Fibroblast of lung (primary cell): ENCODE measurements at regions not wholly inside any gene's neighbourhood (a gene's known extent, or its start where the extent isn't known, plus 50 kb on each side); places are given as distances from the start of the nearest gene placed in this dataset.

Experiments used
- DNase-seq, 2 donors: peaks; one replicate each; pipeline versions ENCODE4 v3.0.0 to v3.0.0-alpha.2; 2010; ENCODE audit warnings: low read depth in 2 of 2
- H2AFZ ChIP-seq: 2 replicates; pipeline ENCODE4 v1.5.1; 2012; ENCODE audit warnings: low read length, control low read depth, inconsistent platforms
- H3K27ac ChIP-seq: 2 replicates; pipeline ENCODE4 v1.5.1; 2011; ENCODE audit warnings: low read length, control low read depth; ENCODE audit not compliant: insufficient read depth
- H3K27me3 ChIP-seq: 2 replicates; pipeline ENCODE4 v1.5.1; 2011; ENCODE audit warnings: mild to moderate bottlenecking, low read length; ENCODE audit not compliant: control insufficient read depth, insufficient read depth
- H3K36me3 ChIP-seq: 2 replicates; pipeline ENCODE4 v1.5.1; 2011; ENCODE audit warnings: low read length; ENCODE audit not compliant: control insufficient read depth, insufficient read depth
- H3K4me1 ChIP-seq: 2 replicates; pipeline ENCODE4 v1.5.1; 2011; ENCODE audit warnings: low read length; ENCODE audit not compliant: control insufficient read depth, insufficient read depth; ENCODE audit errors: extremely low read depth
- H3K4me2 ChIP-seq: 2 replicates; pipeline ENCODE4 v1.5.1; 2011; ENCODE audit warnings: low read length, control low read depth; ENCODE audit not compliant: insufficient read depth; ENCODE audit errors: extremely low read depth
- H3K4me3 ChIP-seq, 4 experiments: fragments of 200-600 bp in 1 of 4; sonication (generic) in 1 of 4; replicated peaks in 1 of 4; 2 replicates each; pipeline ENCODE4 v1.5.1; 2011 to 2016; ENCODE audit warnings: low read length in 4 of 4, low read depth in 3 of 4, mild to moderate bottlenecking in 3 of 4, control low read depth in 2 of 4, inconsistent platforms in 1 of 4, mixed read lengths in 1 of 4; ENCODE audit not compliant: insufficient read depth in 1 of 4; ENCODE audit errors: control extremely low read depth in 1 of 4
- H3K79me2 ChIP-seq: 2 replicates; pipeline ENCODE4 v1.5.1; 2012; ENCODE audit warnings: mild to moderate bottlenecking, low read length, inconsistent platforms; ENCODE audit not compliant: control insufficient read depth, insufficient read depth
- H3K9ac ChIP-seq: 2 replicates; pipeline ENCODE4 v1.5.1; 2011; ENCODE audit warnings: mild to moderate bottlenecking, low read length, control low read depth; ENCODE audit not compliant: insufficient read depth
- H3K9me3 ChIP-seq: 2 replicates; pipeline ENCODE4 v1.5.1; 2012; ENCODE audit warnings: low read depth, low read length; ENCODE audit not compliant: control insufficient read depth, insufficient read depth
- H4K20me1 ChIP-seq: 2 replicates; pipeline ENCODE4 v1.5.1; 2011; ENCODE audit warnings: low read length; ENCODE audit not compliant: control insufficient read depth, insufficient read depth; ENCODE audit errors: extremely low read depth
- EZH2 ChIP-seq: IDR thresholded peaks from 2 replicates; pipeline ENCODE4 v1.5.1; 2012; ENCODE audit warnings: low read length, control low read depth, mild to moderate bottlenecking; ENCODE audit errors: missing control alignments
- TF ChIP-seq, protein P1 (sequence below), 2 donors: IDR thresholded peaks in 1 of 2; conservative IDR thresholded peaks in 1 of 2; 1 replicate in 1 of 2; 2 replicates in 1 of 2; pipeline ENCODE4 v1.5.1; 2011 to 2012; ENCODE audit warnings: low read length in 2 of 2, control low read depth in 1 of 2, inconsistent platforms in 1 of 2, low read depth in 1 of 2, mild to moderate bottlenecking in 1 of 2

GRCh38 chr14:28407031-28407825 lies 359.4 kb upstream of the FOXG1 start:
- TF ChIP-seq, protein P1, sequence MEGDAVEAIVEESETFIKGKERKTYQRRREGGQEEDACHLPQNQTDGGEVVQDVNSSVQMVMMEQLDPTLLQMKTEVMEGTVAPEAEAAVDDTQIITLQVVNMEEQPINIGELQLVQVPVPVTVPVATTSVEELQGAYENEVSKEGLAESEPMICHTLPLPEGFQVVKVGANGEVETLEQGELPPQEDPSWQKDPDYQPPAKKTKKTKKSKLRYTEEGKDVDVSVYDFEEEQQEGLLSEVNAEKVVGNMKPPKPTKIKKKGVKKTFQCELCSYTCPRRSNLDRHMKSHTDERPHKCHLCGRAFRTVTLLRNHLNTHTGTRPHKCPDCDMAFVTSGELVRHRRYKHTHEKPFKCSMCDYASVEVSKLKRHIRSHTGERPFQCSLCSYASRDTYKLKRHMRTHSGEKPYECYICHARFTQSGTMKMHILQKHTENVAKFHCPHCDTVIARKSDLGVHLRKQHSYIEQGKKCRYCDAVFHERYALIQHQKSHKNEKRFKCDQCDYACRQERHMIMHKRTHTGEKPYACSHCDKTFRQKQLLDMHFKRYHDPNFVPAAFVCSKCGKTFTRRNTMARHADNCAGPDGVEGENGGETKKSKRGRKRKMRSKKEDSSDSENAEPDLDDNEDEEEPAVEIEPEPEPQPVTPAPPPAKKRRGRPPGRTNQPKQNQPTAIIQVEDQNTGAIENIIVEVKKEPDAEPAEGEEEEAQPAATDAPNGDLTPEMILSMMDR (conservative IDR thresholded peaks at IDR 0.05 in 1 of 2, IDR thresholded peaks at IDR 0.05 in 1 of 2; ENCODE audit: low read depth in 1 of 2, low read length in 2 of 2): no peak
- no peak for TF ChIP-seq EZH2
- DNase-seq: peak in 1 of 2 donors; percentile 6
- Histone ChIP-seq H3K4me2 (no peak overlapping the region), H3K4me3 (no peak overlapping the region), H3K9ac (no peak overlapping the region), H3K27me3 (no peaks in the 10 kb centered on the region), H3K27ac (no peak overlapping the region), H4K20me1 (no peaks in the 10 kb centered on the region), H3K79me2 (no peaks in the 10 kb centered on the region), H2AFZ (no peak overlapping the region), H3K9me3 (no peaks in the 10 kb centered on the region), H3K36me3 (no peaks in the 10 kb centered on the region), H3K4me1 (no peaks in the 10 kb centered on the region)

DNA sequence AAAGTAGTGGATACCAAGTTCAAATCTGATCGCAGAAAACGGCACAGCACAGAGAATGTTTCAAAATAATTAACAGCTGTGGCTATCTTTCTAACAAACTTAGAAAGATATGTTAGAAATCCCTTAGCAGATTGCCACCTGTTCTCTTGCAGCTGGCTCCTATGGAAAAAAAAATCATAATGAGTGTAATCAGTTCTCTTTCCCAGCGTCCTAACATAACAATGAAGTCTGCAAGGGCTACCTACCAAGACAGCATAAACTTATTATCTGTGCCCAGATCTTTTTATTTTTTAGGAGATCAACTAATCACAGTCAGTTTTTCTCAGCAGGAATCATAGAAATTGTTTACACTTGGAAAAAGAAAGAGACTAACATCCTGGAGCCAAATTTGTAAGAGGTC lies 358.6 kb upstream of the FOXG1 start:
- Histone ChIP-seq H3K9me3 (no peaks in the 10 kb centered on the region), H3K4me2 (no peak overlapping the region), H3K27ac (no peak overlapping the region), H3K4me1 (no peaks in the 10 kb centered on the region), H3K27me3 (no peaks in the 10 kb centered on the region), H2AFZ (no peak overlapping the region), H4K20me1 (no peaks in the 10 kb centered on the region), H3K79me2 (no peaks in the 10 kb centered on the region), H3K36me3 (no peaks in the 10 kb centered on the region), H3K9ac (no peak overlapping the region), H3K4me3 (no peak overlapping the region)
- TF ChIP-seq EZH2: no peak
- TF ChIP-seq, protein P1 (conservative IDR thresholded peaks at IDR 0.05 in 1 of 2, IDR thresholded peaks at IDR 0.05 in 1 of 2; ENCODE audit: low read depth in 1 of 2, low read length in 2 of 2): no peak
- DNase-seq: no peak

GRCh38 chr14:28412077-28412476 lies 354.5 kb upstream of the FOXG1 start:
- no peak overlapping the region for H2AFZ ChIP-seq
- TF ChIP-seq, protein P1 (conservative IDR thresholded peaks at IDR 0.05 in 1 of 2, IDR thresholded peaks at IDR 0.05 in 1 of 2; ENCODE audit: low read depth in 1 of 2, low read length in 2 of 2): no peak
- no peak for TF ChIP-seq EZH2
- no peaks in the 10 kb centered on the region for H3K36me3 ChIP-seq
- H3K9ac ChIP-seq: no peak overlapping the region
- DNase-seq: peak; percentile 2 to 21
- no peaks in the 10 kb centered on the region for H3K9me3 ChIP-seq
- no peaks in the 10 kb centered on the region for H3K4me1 ChIP-seq
- no peaks in the 10 kb centered on the region for H3K79me2 ChIP-seq
- no peaks in the 10 kb centered on the region for H3K27me3 ChIP-seq
- no peak overlapping the region for H3K4me3 ChIP-seq
- H3K27ac ChIP-seq: no peak overlapping the region
- H3K4me2 ChIP-seq: no peak overlapping the region
- H4K20me1 ChIP-seq: no peaks in the 10 kb centered on the region
